ENCODE measurements at regions not wholly inside any gene's neighbourhood (a gene's known extent, or its start where the extent isn't known, plus 50 kb on each side); places are given as distances from the start of the nearest gene placed in this dataset.
A peak's percentile ranks its signal among the peaks of the same experiment; 100 is the strongest.

- DNase-seq (ENCODE audit: low spot score): peak; percentile 33
- Histone ChIP-seq H3K79me2 (no peaks in the 10 kb centered on the region), H3K36me3 (replicated peaks; ENCODE audit: insufficient read depth, low read depth) (no peaks in the 10 kb centered on the region), H3K4me1 (ENCODE audit: insufficient read depth) (peaks cover 24% of the 10 kb centered on the region), H2AFZ (no peak overlapping the region), H3K27ac (no peak overlapping the region), H3K4me3 (no peak overlapping the region), H3K9me2 (replicated peaks; ENCODE audit: insufficient read depth) (no peaks in the 10 kb centered on the region), H4K20me1 (ENCODE audit: insufficient read depth, poor library complexity, severe bottlenecking) (no peaks in the 10 kb centered on the region), H3K9me3 (ENCODE audit: low read depth) (no peaks in the 10 kb centered on the region), H3K27me3 (no peaks in the 10 kb centered on the region), H3K4me2 (peak overlapping the region; percentile 56)
- TF ChIP-seq CTCF (IDR thresholded peaks at IDR 0.05; ENCODE audit: poor library complexity): no peak
- TF ChIP-seq EZH2phosphoT487 (IDR thresholded peaks at IDR 0.05; ENCODE audit: low read depth, severe bottlenecking, unreplicated experiment): no peak
- TF ChIP-seq EZH2 (IDR thresholded peaks at IDR 0.05; ENCODE audit: borderline replicate concordance): no peak
- WGBS (ENCODE audit: low lambda C conversion rate, missing lambda C conversion rate): 57% methylated on average over 14 of the region's 14 CpGs
Observed at GRCh38 chr4:71231129-71232055, 107.4 kb upstream of the SLC4A4 start.

- no peak overlapping the region for H3K4me2 ChIP-seq
Observed at GRCh38 chr4:71232056-71232430, 106.8 kb upstream of the SLC4A4 start.

GRCh38 chr4:71232846-71233245, 106.0 kb upstream of the SLC4A4 start:
- no peaks in the 10 kb centered on the region for H3K36me3 ChIP-seq (replicated peaks; ENCODE audit: insufficient read depth, low read depth)
- H2AFZ ChIP-seq: no peak overlapping the region
- WGBS (ENCODE audit: low lambda C conversion rate, missing lambda C conversion rate): 46% methylated on average over 1 of the region's 1 CpG
- no peak for DNase-seq (ENCODE audit: low spot score)
- no peak overlapping the region for H3K4me2 ChIP-seq
- H3K4me3 ChIP-seq: no peak overlapping the region
- TF ChIP-seq EZH2 (IDR thresholded peaks at IDR 0.05; ENCODE audit: borderline replicate concordance) (no peak), CTCF (IDR thresholded peaks at IDR 0.05; ENCODE audit: poor library complexity) (no peak), EZH2phosphoT487 (IDR thresholded peaks at IDR 0.05; ENCODE audit: low read depth, severe bottlenecking, unreplicated experiment) (no peak)
- no peak overlapping the region for H3K27ac ChIP-seq
- H4K20me1 ChIP-seq (ENCODE audit: insufficient read depth, poor library complexity, severe bottlenecking): no peaks in the 10 kb centered on the region
- H3K27me3 ChIP-seq: no peaks in the 10 kb centered on the region
- peaks cover 24% of the 10 kb centered on the region for H3K4me1 ChIP-seq (ENCODE audit: insufficient read depth)
- no peaks in the 10 kb centered on the region for H3K9me3 ChIP-seq (ENCODE audit: low read depth)
- no peaks in the 10 kb centered on the region for H3K79me2 ChIP-seq
- H3K9me2 ChIP-seq (replicated peaks; ENCODE audit: insufficient read depth): no peaks in the 10 kb centered on the region

More at GRCh38 chr4:71232056-71232430, 106.8 kb upstream of the SLC4A4 start:
- Histone ChIP-seq H2AFZ (no peak overlapping the region), H4K20me1 (ENCODE audit: insufficient read depth, poor library complexity, severe bottlenecking) (no peaks in the 10 kb centered on the region), H3K27ac (no peak overlapping the region), H3K27me3 (no peaks in the 10 kb centered on the region), H3K79me2 (no peaks in the 10 kb centered on the region), H3K4me1 (ENCODE audit: insufficient read depth) (peaks cover 24% of the 10 kb centered on the region), H3K9me2 (replicated peaks; ENCODE audit: insufficient read depth) (no peaks in the 10 kb centered on the region), H3K9me3 (ENCODE audit: low read depth) (no peaks in the 10 kb centered on the region), H3K4me3 (no peak overlapping the region), H3K36me3 (replicated peaks; ENCODE audit: insufficient read depth, low read depth) (no peaks in the 10 kb centered on the region)
- 60% methylated on average over 1 of the region's 1 CpG for WGBS (ENCODE audit: low lambda C conversion rate, missing lambda C conversion rate)
- TF ChIP-seq CTCF (IDR thresholded peaks at IDR 0.05; ENCODE audit: poor library complexity): no peak
- no peak for TF ChIP-seq EZH2phosphoT487 (IDR thresholded peaks at IDR 0.05; ENCODE audit: low read depth, severe bottlenecking, unreplicated experiment)
- TF ChIP-seq EZH2 (IDR thresholded peaks at IDR 0.05; ENCODE audit: borderline replicate concordance): no peak
- DNase-seq (ENCODE audit: low spot score): no peak
